Left lobe of liver (tissue), 2 donors: ENCODE measurements at regions not wholly inside any gene's neighbourhood (a gene's known extent, or its start where the extent isn't known, plus 50 kb on each side); places are given as distances from the start of the nearest gene placed in this dataset.

Source experiments
- ATAC-seq: fragments of 200-7000 bp; cut with Tn5 transposase; one replicate; pipeline ENCODE4 v1.9.1; 2020; ENCODE audit warnings: mild to moderate bottlenecking, moderate library complexity
- DNase-seq: peaks from one replicate; pipeline ENCODE4 v3.0.0-alpha.2; 2020; ENCODE audit warnings: low spot score
- donor health status: DM: no; HTN: no; CAD: no; lungs with moderate emphysema.
- donor health status: DM: no; HTN: yes; CAD: no.

GRCh38 chr13:76380446-76381065, 505.6 kb downstream of the KCTD12 start:
- DNase-seq (no peak), ATAC-seq (no peak)

- ATAC-seq (no peak), DNase-seq (no peak)
Measured at GRCh38 chr13:76379341-76380105, 506.7 kb downstream of the KCTD12 start.

- DNase-seq (no peak), ATAC-seq (no peak)
Measured at GRCh38 chr13:76378767-76379166, 507.4 kb downstream of the KCTD12 start.

- no peak for ATAC-seq
- no peak for DNase-seq
Measured at GRCh38 chr13:76363682-76364289, 522.4 kb downstream of the KCTD12 start.

- no peak for DNase-seq
- no peak for ATAC-seq
Measured at GRCh38 chr13:76361868-76362267, 524.3 kb downstream of the KCTD12 start.

- DNase-seq (no peak), ATAC-seq (no peak)
Measured at GRCh38 chr13:76351541-76352229, 534.5 kb downstream of the KCTD12 start.

GRCh38 chr13:76350399-76350798, 535.8 kb downstream of the KCTD12 start:
- ATAC-seq (no peak), DNase-seq (no peak)

- DNase-seq (no peak), ATAC-seq (no peak)
Measured at GRCh38 chr13:76349700-76350099, 536.5 kb downstream of the KCTD12 start.

- DNase-seq, result no peak
- ATAC-seq, result no peak
Measured at GRCh38 chr13:76339649-76340048, 546.6 kb downstream of the KCTD12 start.

- no peak for DNase-seq
- no peak for ATAC-seq
Measured at GRCh38 chr13:76338003-76338402, 548.2 kb downstream of the KCTD12 start.

- ATAC-seq (no peak), DNase-seq (no peak)
Measured at GRCh38 chr13:76336889-76337844, 549.0 kb downstream of the KCTD12 start.

GRCh38 chr13:76335463-76335862, 550.7 kb downstream of the KCTD12 start:
- DNase-seq (no peak), ATAC-seq (no peak)

GRCh38 chr13:76331943-76332712, 554.1 kb downstream of the KCTD12 start:
- no peak for ATAC-seq
- DNase-seq, result no peak

- ATAC-seq (no peak), DNase-seq (no peak)
Measured at GRCh38 chr13:76330761-76331160, 555.4 kb downstream of the KCTD12 start.

GRCh38 chr13:76329866-76330580, 556.2 kb downstream of the KCTD12 start:
- no peak for DNase-seq
- no peak for ATAC-seq

- DNase-seq (no peak), ATAC-seq (no peak)
Measured at GRCh38 chr13:76329004-76329403, 557.2 kb downstream of the KCTD12 start.

- DNase-seq (no peak), ATAC-seq (no peak)
Measured at GRCh38 chr13:76326343-76326742, 559.9 kb downstream of the KCTD12 start.

GRCh38 chr13:76319921-76320320, 566.3 kb downstream of the KCTD12 start:
- DNase-seq, result no peak

GRCh38 chr13:76316998-76317527, 569.1 kb downstream of the KCTD12 start:
- DNase-seq, result no peak
- no peak for ATAC-seq

More at GRCh38 chr13:76319921-76320320, 566.3 kb downstream of the KCTD12 start:
- ATAC-seq, result no peak
